ENCODE measurements at regions not wholly inside any gene's neighbourhood (a gene's known extent, or its start where the extent isn't known, plus 50 kb on each side); places are given as distances from the start of the nearest gene placed in this dataset.

- H3K9me2 ChIP-seq (ENCODE audit: insufficient read depth, low read length), result no peaks in the 10 kb centered on the region
Observed at GRCh38 chr1:199308349-199308846, 669.6 kb downstream of the PTPRC start.

DNA sequence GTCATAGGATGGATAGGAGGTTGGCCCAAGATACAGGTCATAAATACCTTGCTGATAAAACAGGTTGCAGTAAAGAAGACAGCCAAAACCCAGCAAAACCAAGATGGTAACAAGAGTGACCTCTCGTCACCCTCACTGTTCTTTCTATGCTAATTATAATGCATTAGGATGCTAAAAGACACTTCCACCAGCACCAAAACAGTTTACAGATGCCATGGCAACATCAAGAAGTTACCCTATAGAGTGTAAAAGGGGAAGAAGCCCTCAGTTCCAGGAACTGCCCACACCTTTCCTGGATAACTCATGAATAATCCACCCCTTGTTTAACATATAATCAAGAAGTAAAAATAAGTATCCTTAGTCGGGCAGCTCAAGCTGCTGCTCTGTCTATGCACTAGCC lies 671.9 kb downstream of the PTPRC start:
- no peaks in the 10 kb centered on the region for H3K36me3 ChIP-seq (ENCODE audit: insufficient read depth, low read length)
- no peaks in the 10 kb centered on the region for H3K9me3 ChIP-seq (ENCODE audit: low read length)
- H3K79me2 ChIP-seq (replicated peaks; ENCODE audit: insufficient read depth, low read length), result no peaks in the 10 kb centered on the region
- no peak overlapping the region for H3K4me3 ChIP-seq (ENCODE audit: low read length)
- H3K9ac ChIP-seq (ENCODE audit: low read length), result no peak overlapping the region
- no peak overlapping the region for H2AFZ ChIP-seq (ENCODE audit: low read depth, low read length)
- H3K4me2 ChIP-seq (ENCODE audit: low read length), result no peak overlapping the region
- no peak overlapping the region for H3K27ac ChIP-seq (ENCODE audit: low read length)
- H3K9me2 ChIP-seq (ENCODE audit: insufficient read depth, low read length), result no peaks in the 10 kb centered on the region
- H3K27me3 ChIP-seq (ENCODE audit: insufficient read depth, low read depth, low read length), result no peaks in the 10 kb centered on the region
- H3F3A ChIP-seq (ENCODE audit: insufficient read depth, low read length, poor library complexity, severe bottlenecking), result no peaks in the 10 kb centered on the region
- TF ChIP-seq POLR2AphosphoS5 (IDR thresholded peaks at IDR 0.05), result no peak
- no peak for TF ChIP-seq EP300 (conservative IDR thresholded peaks at IDR 0.05; ENCODE audit: poor library complexity, severe bottlenecking)
- TF ChIP-seq TAF1 (IDR thresholded peaks at IDR 0.05; ENCODE audit: low read depth), result no peak
- no peak for TF ChIP-seq EZH2 (IDR thresholded peaks at IDR 0.05; ENCODE audit: borderline replicate concordance, insufficient read depth, low read length, poor library complexity, severe bottlenecking)
- no peaks in the 10 kb centered on the region for H4K20me1 ChIP-seq (ENCODE audit: insufficient read depth)

More at GRCh38 chr1:199308349-199308846, 669.6 kb downstream of the PTPRC start:
- H3K9me3 ChIP-seq (ENCODE audit: low read length), result no peaks in the 10 kb centered on the region
- TF ChIP-seq SMC3 (conservative IDR thresholded peaks at IDR 0.05; ENCODE audit: poor library complexity) (no peak), EZH2 (IDR thresholded peaks at IDR 0.05; ENCODE audit: borderline replicate concordance, insufficient read depth, low read length, poor library complexity, severe bottlenecking) (no peak), EP300 (conservative IDR thresholded peaks at IDR 0.05; ENCODE audit: poor library complexity, severe bottlenecking) (no peak), TAF1 (IDR thresholded peaks at IDR 0.05; ENCODE audit: low read depth) (no peak), MXI1 (conservative IDR thresholded peaks at IDR 0.05; ENCODE audit: poor library complexity, severe bottlenecking) (no peak), CTCF (IDR thresholded peaks at IDR 0.05; ENCODE audit: poor library complexity, severe bottlenecking) (no peak), POLR2AphosphoS5 (IDR thresholded peaks at IDR 0.05) (no peak), RAD21 (conservative IDR thresholded peaks at IDR 0.05) (no peak)
- TF ChIP-seq, protein P1, sequence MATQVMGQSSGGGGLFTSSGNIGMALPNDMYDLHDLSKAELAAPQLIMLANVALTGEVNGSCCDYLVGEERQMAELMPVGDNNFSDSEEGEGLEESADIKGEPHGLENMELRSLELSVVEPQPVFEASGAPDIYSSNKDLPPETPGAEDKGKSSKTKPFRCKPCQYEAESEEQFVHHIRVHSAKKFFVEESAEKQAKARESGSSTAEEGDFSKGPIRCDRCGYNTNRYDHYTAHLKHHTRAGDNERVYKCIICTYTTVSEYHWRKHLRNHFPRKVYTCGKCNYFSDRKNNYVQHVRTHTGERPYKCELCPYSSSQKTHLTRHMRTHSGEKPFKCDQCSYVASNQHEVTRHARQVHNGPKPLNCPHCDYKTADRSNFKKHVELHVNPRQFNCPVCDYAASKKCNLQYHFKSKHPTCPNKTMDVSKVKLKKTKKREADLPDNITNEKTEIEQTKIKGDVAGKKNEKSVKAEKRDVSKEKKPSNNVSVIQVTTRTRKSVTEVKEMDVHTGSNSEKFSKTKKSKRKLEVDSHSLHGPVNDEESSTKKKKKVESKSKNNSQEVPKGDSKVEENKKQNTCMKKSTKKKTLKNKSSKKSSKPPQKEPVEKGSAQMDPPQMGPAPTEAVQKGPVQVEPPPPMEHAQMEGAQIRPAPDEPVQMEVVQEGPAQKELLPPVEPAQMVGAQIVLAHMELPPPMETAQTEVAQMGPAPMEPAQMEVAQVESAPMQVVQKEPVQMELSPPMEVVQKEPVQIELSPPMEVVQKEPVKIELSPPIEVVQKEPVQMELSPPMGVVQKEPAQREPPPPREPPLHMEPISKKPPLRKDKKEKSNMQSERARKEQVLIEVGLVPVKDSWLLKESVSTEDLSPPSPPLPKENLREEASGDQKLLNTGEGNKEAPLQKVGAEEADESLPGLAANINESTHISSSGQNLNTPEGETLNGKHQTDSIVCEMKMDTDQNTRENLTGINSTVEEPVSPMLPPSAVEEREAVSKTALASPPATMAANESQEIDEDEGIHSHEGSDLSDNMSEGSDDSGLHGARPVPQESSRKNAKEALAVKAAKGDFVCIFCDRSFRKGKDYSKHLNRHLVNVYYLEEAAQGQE (IDR thresholded peaks at IDR 0.05; ENCODE audit: borderline replicate concordance), result no peak
- no peaks in the 10 kb centered on the region for H3K79me2 ChIP-seq (replicated peaks; ENCODE audit: insufficient read depth, low read length)
- no peak overlapping the region for H3K27ac ChIP-seq (ENCODE audit: low read length)
- no peaks in the 10 kb centered on the region for H3K36me3 ChIP-seq (ENCODE audit: insufficient read depth, low read length)
- no peak overlapping the region for H3K4me2 ChIP-seq (ENCODE audit: low read length)
- H3F3A ChIP-seq (ENCODE audit: insufficient read depth, low read length, poor library complexity, severe bottlenecking), result no peaks in the 10 kb centered on the region
- H3K9ac ChIP-seq (ENCODE audit: low read length), result no peak overlapping the region
- no peak overlapping the region for H3K4me3 ChIP-seq (ENCODE audit: low read length)
- no peaks in the 10 kb centered on the region for H4K20me1 ChIP-seq (ENCODE audit: insufficient read depth)
- no peak overlapping the region for H2AFZ ChIP-seq (ENCODE audit: low read depth, low read length)
- no peaks in the 10 kb centered on the region for H3K27me3 ChIP-seq (ENCODE audit: insufficient read depth, low read depth, low read length)

Measured in neural cell (in vitro differentiated cells).